ENCODE measurements at regions not wholly inside any gene's neighbourhood (a gene's known extent, or its start where the extent isn't known, plus 50 kb on each side); places are given as distances from the start of the nearest gene placed in this dataset.

DNA sequence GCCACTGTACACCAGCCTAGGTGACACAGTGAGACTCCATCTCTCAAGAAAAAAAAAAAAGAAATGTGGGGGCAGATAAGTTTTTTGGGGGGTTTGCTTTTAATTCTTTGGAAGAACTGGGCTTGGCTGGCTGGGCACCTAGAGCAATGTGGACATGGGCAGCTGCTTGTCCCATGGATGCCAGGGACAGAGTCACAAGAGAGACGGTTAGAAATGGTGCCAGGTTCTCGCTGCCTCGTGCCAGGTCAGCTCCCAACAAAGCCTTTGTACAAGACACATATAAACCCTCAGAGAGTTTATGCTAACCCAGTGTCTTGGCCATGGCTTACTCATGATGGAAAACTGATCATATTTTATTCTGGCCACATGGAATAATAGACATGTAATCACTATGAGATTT, 76.2 kb upstream of the ESR1 start:
- Mint-ChIP-seq H3K4me3 (ENCODE audit: unreplicated experiment) (no peak overlapping the region), H3K27ac (ENCODE audit: unreplicated experiment) (no peak overlapping the region), H3K9me3 (ENCODE audit: unreplicated experiment) (no peaks in the 10 kb centered on the region), H3K36me3 (ENCODE audit: unreplicated experiment) (no peaks in the 10 kb centered on the region), H3K4me1 (ENCODE audit: low read depth, unreplicated experiment) (no peaks in the 10 kb centered on the region), H3K27me3 (ENCODE audit: unreplicated experiment) (no peaks in the 10 kb centered on the region)
- TF ChIP-seq, protein P1, sequence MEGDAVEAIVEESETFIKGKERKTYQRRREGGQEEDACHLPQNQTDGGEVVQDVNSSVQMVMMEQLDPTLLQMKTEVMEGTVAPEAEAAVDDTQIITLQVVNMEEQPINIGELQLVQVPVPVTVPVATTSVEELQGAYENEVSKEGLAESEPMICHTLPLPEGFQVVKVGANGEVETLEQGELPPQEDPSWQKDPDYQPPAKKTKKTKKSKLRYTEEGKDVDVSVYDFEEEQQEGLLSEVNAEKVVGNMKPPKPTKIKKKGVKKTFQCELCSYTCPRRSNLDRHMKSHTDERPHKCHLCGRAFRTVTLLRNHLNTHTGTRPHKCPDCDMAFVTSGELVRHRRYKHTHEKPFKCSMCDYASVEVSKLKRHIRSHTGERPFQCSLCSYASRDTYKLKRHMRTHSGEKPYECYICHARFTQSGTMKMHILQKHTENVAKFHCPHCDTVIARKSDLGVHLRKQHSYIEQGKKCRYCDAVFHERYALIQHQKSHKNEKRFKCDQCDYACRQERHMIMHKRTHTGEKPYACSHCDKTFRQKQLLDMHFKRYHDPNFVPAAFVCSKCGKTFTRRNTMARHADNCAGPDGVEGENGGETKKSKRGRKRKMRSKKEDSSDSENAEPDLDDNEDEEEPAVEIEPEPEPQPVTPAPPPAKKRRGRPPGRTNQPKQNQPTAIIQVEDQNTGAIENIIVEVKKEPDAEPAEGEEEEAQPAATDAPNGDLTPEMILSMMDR (IDR thresholded peaks at IDR 0.05; ENCODE audit: partially characterized antibody, unreplicated experiment) = no peak
- no peak for DNase-seq

DNA sequence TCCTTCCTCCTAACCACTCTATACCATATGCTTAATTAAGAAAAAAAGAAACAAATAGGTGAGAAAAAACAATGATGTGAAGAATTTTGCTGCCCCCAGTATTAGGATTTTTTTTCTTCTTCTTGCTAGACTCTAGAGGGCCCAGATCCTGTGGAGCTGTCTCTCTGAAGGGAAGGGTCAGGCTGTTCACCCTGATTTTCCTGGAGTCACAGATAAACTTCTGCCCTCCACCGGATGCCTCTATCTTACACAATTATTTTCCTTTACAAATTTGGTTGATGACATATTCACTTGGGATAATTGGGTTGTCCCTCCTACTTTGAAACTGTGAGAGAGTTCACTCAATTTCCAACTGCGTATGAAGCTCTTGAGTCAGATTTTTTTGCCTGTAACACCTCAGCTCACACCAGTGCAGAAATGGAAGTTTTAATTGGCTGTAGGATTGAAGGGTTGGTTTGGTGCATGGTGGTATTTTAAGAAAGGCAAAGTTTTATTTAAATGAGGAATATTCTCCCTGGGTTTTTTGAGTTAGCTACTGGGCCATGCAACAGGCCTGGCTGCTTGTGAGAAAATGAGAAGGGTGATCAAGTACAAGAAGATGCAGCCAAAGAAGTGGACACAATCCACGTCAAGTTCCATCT, 73.7 kb upstream of the ESR1 start:
- Mint-ChIP-seq H3K36me3 (ENCODE audit: unreplicated experiment) (no peaks in the 10 kb centered on the region), H3K4me1 (ENCODE audit: low read depth, unreplicated experiment) (no peaks in the 10 kb centered on the region), H3K9me3 (ENCODE audit: unreplicated experiment) (no peaks in the 10 kb centered on the region), H3K27me3 (ENCODE audit: unreplicated experiment) (no peaks in the 10 kb centered on the region), H3K27ac (ENCODE audit: unreplicated experiment) (no peak overlapping the region), H3K4me3 (ENCODE audit: unreplicated experiment) (no peak overlapping the region)
- TF ChIP-seq, protein P1 (IDR thresholded peaks at IDR 0.05; ENCODE audit: partially characterized antibody, unreplicated experiment) = no peak
- DNase-seq = no peak

DNA sequence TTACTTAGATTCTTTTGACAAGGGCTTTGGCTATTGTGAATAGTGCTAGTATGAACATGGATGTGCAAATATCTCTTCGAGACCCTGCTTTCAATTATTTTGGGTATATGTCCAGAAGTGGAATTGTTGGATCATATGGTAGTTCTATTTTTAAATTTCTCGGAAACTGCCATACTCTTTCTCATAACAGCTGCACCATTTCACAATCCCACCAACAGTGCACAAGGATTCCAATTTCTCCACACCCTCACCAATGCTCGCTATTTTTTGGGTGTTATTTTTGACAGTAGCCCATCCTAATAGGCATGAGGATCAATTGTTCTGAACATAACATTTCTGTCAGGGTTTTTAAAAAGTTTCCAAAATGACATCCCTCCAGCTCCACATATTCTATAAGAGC, 69.2 kb upstream of the ESR1 start:
- peaks cover 2% of the 10 kb centered on the region for H3K27me3 Mint-ChIP-seq (ENCODE audit: unreplicated experiment)
- TF ChIP-seq, protein P1 (IDR thresholded peaks at IDR 0.05; ENCODE audit: partially characterized antibody, unreplicated experiment) = no peak
- no peaks in the 10 kb centered on the region for H3K4me1 Mint-ChIP-seq (ENCODE audit: low read depth, unreplicated experiment)
- H3K36me3 Mint-ChIP-seq (ENCODE audit: unreplicated experiment) = no peaks in the 10 kb centered on the region
- H3K9me3 Mint-ChIP-seq (ENCODE audit: unreplicated experiment) = no peaks in the 10 kb centered on the region
- no peak overlapping the region for H3K4me3 Mint-ChIP-seq (ENCODE audit: unreplicated experiment)
- no peak for DNase-seq
- no peak overlapping the region for H3K27ac Mint-ChIP-seq (ENCODE audit: unreplicated experiment)

DNA sequence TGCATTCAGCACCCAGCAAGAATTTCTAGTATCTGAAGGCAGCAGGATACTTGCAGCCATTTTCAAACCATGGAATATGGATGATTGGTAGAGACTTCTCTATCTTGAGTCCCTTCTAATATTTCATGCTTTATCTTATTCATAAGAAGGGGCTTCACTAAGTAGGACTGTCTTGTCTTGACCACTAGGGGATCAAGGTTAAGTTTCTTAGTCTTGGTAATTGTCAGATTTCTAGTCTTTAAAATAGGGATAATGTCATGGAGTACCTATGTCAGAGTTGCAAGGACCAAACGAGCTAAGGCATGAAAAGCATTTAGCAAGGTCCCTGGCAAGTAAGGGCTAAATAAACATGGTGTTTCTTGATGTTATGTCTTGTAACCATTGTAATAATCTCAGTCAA, 68.5 kb upstream of the ESR1 start:
- H3K4me1 Mint-ChIP-seq (ENCODE audit: low read depth, unreplicated experiment) = no peaks in the 10 kb centered on the region
- H3K36me3 Mint-ChIP-seq (ENCODE audit: unreplicated experiment) = no peaks in the 10 kb centered on the region
- peaks cover 2% of the 10 kb centered on the region for H3K27me3 Mint-ChIP-seq (ENCODE audit: unreplicated experiment)
- H3K27ac Mint-ChIP-seq (ENCODE audit: unreplicated experiment) = no peak overlapping the region
- H3K9me3 Mint-ChIP-seq (ENCODE audit: unreplicated experiment) = no peaks in the 10 kb centered on the region
- no peak overlapping the region for H3K4me3 Mint-ChIP-seq (ENCODE audit: unreplicated experiment)
- TF ChIP-seq, protein P1 (IDR thresholded peaks at IDR 0.05; ENCODE audit: partially characterized antibody, unreplicated experiment) = peak; percentile 18
- DNase-seq = no peak

DNA sequence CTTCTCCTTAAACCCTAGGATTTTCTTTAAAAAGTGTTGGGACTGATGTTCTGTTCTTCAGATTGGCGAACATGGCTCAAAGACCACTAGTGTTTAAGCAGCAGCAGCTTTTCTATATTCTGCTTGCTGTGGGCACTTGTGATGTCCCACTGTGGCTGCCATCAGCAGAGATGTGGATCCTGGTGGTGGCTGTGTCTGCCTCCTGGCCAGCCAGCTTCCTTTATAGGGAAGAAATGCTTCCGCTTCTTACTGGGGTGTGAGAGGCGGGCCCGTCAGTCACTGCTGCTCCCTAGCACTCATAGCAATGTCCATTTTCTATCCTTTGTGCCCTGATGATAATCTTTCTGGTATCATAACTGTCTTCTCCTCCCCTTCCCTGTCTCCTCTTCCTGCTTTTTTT, 66.7 kb upstream of the ESR1 start:
- H3K4me3 Mint-ChIP-seq (ENCODE audit: unreplicated experiment) = no peak overlapping the region
- H3K4me1 Mint-ChIP-seq (ENCODE audit: low read depth, unreplicated experiment) = no peaks in the 10 kb centered on the region
- H3K27me3 Mint-ChIP-seq (ENCODE audit: unreplicated experiment) = peaks cover 4% of the 10 kb centered on the region
- H3K9me3 Mint-ChIP-seq (ENCODE audit: unreplicated experiment) = no peaks in the 10 kb centered on the region
- TF ChIP-seq, protein P1 (IDR thresholded peaks at IDR 0.05; ENCODE audit: partially characterized antibody, unreplicated experiment) = no peak
- H3K27ac Mint-ChIP-seq (ENCODE audit: unreplicated experiment) = no peak overlapping the region
- no peak for DNase-seq
- no peaks in the 10 kb centered on the region for H3K36me3 Mint-ChIP-seq (ENCODE audit: unreplicated experiment)

Data from glutamatergic neuron (in vitro differentiated cells).